ENCODE measurements at regions not wholly inside any gene's neighbourhood (a gene's known extent, or its start where the extent isn't known, plus 50 kb on each side); places are given as distances from the start of the nearest gene placed in this dataset.

DNA sequence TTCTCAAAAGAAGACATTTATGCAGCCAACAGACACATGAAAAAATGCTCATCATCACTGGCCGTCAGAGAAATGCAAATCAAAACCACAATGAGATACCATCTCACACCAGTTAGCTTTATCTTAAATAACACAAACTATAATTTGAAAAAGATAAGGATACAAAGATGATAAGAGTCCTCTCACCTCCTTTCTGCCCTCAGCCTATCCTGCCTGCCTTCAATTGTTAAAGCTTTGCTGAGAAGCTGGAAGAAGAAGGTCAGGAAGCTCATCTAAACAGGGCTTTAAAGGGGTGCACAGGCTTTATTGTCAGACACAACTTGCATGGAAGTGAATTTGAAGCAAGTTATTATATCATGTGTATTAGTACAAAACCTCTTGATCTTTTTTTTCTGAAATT is 676.3 kb upstream of the GOT2 start:
- Histone ChIP-seq H3K27ac (no peak overlapping the region), H3K9me3 (no peaks in the 10 kb centered on the region), H3K4me3 (replicated peaks in 1 of 3) (no peak overlapping the region), H3K4me1 (no peaks in the 10 kb centered on the region), H3K27me3 (no peaks in the 10 kb centered on the region), H3K36me3 (no peaks in the 10 kb centered on the region)
- 60 to 61% methylated on average over 1 of the region's 1 CpG for WGBS, 2 donors
- DNase-seq = no peak
- TF ChIP-seq POLR2A (IDR thresholded peaks at IDR 0.05) = no peak
- TF ChIP-seq, protein P1, sequence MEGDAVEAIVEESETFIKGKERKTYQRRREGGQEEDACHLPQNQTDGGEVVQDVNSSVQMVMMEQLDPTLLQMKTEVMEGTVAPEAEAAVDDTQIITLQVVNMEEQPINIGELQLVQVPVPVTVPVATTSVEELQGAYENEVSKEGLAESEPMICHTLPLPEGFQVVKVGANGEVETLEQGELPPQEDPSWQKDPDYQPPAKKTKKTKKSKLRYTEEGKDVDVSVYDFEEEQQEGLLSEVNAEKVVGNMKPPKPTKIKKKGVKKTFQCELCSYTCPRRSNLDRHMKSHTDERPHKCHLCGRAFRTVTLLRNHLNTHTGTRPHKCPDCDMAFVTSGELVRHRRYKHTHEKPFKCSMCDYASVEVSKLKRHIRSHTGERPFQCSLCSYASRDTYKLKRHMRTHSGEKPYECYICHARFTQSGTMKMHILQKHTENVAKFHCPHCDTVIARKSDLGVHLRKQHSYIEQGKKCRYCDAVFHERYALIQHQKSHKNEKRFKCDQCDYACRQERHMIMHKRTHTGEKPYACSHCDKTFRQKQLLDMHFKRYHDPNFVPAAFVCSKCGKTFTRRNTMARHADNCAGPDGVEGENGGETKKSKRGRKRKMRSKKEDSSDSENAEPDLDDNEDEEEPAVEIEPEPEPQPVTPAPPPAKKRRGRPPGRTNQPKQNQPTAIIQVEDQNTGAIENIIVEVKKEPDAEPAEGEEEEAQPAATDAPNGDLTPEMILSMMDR (IDR thresholded peaks at IDR 0.05) = no peak
- intact Hi-C loops (cut with DNase I) = no loop called here

DNA sequence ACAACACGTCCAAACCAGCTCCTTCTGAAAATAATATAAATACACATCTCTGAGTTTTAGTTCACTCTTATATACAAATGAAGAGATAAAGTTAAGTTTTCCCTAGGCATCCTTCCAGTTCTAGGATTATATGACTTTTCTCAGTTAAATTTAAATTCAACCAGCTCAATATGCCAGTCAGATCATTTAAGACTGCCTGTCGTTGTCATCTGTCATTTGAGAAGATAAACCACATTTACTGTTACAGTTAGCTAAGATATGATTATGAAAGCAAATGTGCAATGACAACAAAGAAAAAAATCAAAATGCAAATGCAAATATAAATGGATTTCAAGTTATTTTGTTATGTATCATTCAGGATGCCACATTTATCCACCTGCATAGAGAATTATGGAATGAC is 671.7 kb upstream of the GOT2 start:
- Histone ChIP-seq H3K27ac (no peak overlapping the region), H3K36me3 (no peaks in the 10 kb centered on the region), H3K4me1 (no peaks in the 10 kb centered on the region), H3K27me3 (no peaks in the 10 kb centered on the region), H3K9me3 (no peaks in the 10 kb centered on the region), H3K4me3 (replicated peaks in 1 of 3) (no peak overlapping the region)
- DNase-seq = no peak
- no peak for TF ChIP-seq POLR2A (IDR thresholded peaks at IDR 0.05)
- TF ChIP-seq, protein P1 (IDR thresholded peaks at IDR 0.05) = no peak
- WGBS, 2 donors = 88 to 92% methylated on average over 2 of the region's 2 CpGs
- intact Hi-C loops (cut with DNase I) = no loop called here

DNA sequence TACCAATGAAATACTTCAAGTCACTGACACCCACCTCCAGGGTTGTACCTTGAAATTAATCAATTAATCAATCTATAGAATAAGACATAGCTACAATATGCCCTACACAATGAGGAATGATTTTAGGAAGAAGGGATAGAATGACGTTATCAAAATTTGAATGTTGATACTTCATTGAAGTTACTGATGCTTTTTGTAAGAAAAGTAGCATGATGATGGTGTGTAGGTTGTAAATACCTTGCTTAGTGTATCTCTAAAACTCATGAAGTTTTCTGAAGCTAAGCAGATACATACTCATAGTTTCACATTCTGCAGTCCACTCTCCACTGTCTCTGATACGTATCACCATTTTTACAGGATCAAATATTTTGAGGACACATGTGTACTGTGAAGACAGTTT is 670.4 kb upstream of the GOT2 start:
- Histone ChIP-seq H3K4me3 (replicated peaks in 1 of 3) (no peak overlapping the region), H3K4me1 (no peaks in the 10 kb centered on the region), H3K9me3 (no peaks in the 10 kb centered on the region), H3K36me3 (no peaks in the 10 kb centered on the region), H3K27ac (no peak overlapping the region), H3K27me3 (no peaks in the 10 kb centered on the region)
- WGBS, 2 donors = 91 to 93% methylated on average over 2 of the region's 2 CpGs
- no peak for TF ChIP-seq POLR2A (IDR thresholded peaks at IDR 0.05)
- TF ChIP-seq, protein P1 (IDR thresholded peaks at IDR 0.05) = no peak
- intact Hi-C loops (cut with DNase I) = no loop called here
- no peak for DNase-seq

DNA sequence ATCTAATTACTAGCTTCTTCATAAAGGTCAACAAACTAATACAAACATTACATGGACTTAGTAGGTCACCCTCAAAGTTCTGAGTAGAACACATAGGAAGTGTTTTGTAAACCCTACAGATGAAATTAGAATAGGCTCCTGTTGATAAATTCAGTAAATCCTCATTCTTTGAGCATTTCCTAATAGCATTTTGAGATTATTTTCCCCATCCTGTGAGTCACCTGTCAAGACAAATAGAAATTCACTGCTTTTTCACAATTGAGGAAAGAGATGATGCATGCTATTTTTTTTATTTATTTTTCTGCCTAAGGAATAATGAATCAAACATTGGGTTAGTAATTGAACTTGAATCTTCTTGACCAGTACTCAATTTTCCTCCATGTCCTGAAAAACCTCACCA is 666.7 kb upstream of the GOT2 start:
- Histone ChIP-seq H3K27me3 (no peaks in the 10 kb centered on the region), H3K27ac (no peak overlapping the region), H3K4me1 (no peaks in the 10 kb centered on the region), H3K4me3 (replicated peaks in 1 of 3) (no peak overlapping the region), H3K9me3 (no peaks in the 10 kb centered on the region), H3K36me3 (no peaks in the 10 kb centered on the region)
- intact Hi-C loops (cut with DNase I) = no loop called here
- TF ChIP-seq, protein P1 (IDR thresholded peaks at IDR 0.05) = no peak
- no peak for TF ChIP-seq POLR2A (IDR thresholded peaks at IDR 0.05)
- DNase-seq = no peak

DNA sequence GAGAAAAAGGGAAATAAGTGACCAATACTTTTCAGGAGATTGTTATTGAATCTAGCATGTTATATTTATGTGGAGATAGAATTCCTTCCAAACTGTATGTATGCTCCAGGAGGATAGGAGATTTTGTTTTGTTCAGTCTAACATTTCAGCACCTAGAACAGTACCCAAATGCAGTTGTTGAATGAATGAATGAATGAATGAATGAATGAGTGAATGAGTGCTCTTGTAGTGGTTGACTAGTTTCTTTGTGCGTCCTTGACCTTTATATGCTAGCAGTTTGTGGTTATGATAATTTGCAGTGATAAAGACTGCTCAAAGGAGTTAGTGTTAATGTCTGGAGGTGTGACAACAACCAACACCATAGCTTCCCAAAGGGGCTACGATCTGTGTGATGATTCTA is 663.5 kb upstream of the GOT2 start:
- 78% methylated on average over 2 of the region's 2 CpGs for WGBS, 2 donors
- TF ChIP-seq, protein P1 (IDR thresholded peaks at IDR 0.05) = no peak
- no peak for TF ChIP-seq POLR2A (IDR thresholded peaks at IDR 0.05)
- intact Hi-C loops (cut with DNase I) = no loop called here

More for the DNA sequence above, 663.5 kb upstream of the GOT2 start:
- DNase-seq = no peak
- Histone ChIP-seq H3K27ac (no peak overlapping the region), H3K9me3 (no peaks in the 10 kb centered on the region), H3K4me3 (replicated peaks in 1 of 3) (no peak overlapping the region), H3K4me1 (no peaks in the 10 kb centered on the region), H3K27me3 (no peaks in the 10 kb centered on the region), H3K36me3 (no peaks in the 10 kb centered on the region)
